ELR (cell line): ENCODE measurements at regions not wholly inside any gene's neighbourhood (a gene's known extent, or its start where the extent isn't known, plus 50 kb on each side); places are given as distances from the start of the nearest gene placed in this dataset.
"Not testable (repeated sequence)": the region's sequence is repeated elsewhere in the genome, so short reads cannot be mapped to it uniquely, and the experiment has no call there.

Source experiments
- DNase-seq: peaks from one replicate; pipeline ENCODE4 v3.0.0-alpha.2; 2015; ENCODE audit warnings: low read depth

GRCh38 chr2:88999365-88999764 lies 307.9 kb downstream of the RPIA start:
- DNase-seq = no peak

- no peak for DNase-seq
Observed at GRCh38 chr2:89000235-89000634, 308.8 kb downstream of the RPIA start.

GRCh38 chr2:89004238-89004637 lies 312.8 kb downstream of the RPIA start:
- DNase-seq = not testable (repeated sequence)

- not testable (repeated sequence) for DNase-seq
Observed at GRCh38 chr2:89020566-89020965, 329.1 kb downstream of the RPIA start.

GRCh38 chr2:89026296-89026695 lies 334.8 kb downstream of the RPIA start:
- not testable (repeated sequence) for DNase-seq

GRCh38 chr2:89027115-89027514 lies 335.6 kb downstream of the RPIA start:
- DNase-seq = not testable (repeated sequence)

GRCh38 chr2:89027536-89027935 lies 336.1 kb downstream of the RPIA start:
- DNase-seq = not testable (repeated sequence)

- not testable (repeated sequence) for DNase-seq
Observed at GRCh38 chr2:89029257-89029656, 337.8 kb downstream of the RPIA start.

- DNase-seq = peak; percentile 44
Observed at GRCh38 chr2:89048138-89049066, 356.9 kb downstream of the RPIA start.

- DNase-seq = not testable (repeated sequence)
Observed at GRCh38 chr2:89058616-89059015, 367.1 kb downstream of the RPIA start.

- not testable (repeated sequence) for DNase-seq
Observed at GRCh38 chr2:89061174-89061573, 369.7 kb downstream of the RPIA start.

GRCh38 chr2:89076771-89077170 lies 385.3 kb downstream of the RPIA start:
- not testable (repeated sequence) for DNase-seq

GRCh38 chr2:89092911-89093310 lies 401.4 kb downstream of the RPIA start:
- DNase-seq = peak; percentile 1

GRCh38 chr2:89095060-89095459 lies 403.6 kb downstream of the RPIA start:
- DNase-seq = not testable (repeated sequence)

GRCh38 chr2:89102587-89102986 lies 411.1 kb downstream of the RPIA start:
- DNase-seq = not testable (repeated sequence)

- DNase-seq = not testable (repeated sequence)
Observed at GRCh38 chr2:89106369-89107019, 415.0 kb downstream of the RPIA start.

GRCh38 chr2:89112434-89112833 lies 421.0 kb downstream of the RPIA start:
- DNase-seq = peak; percentile 0

- DNase-seq = not testable (repeated sequence)
Observed at GRCh38 chr2:89113286-89113685, 421.8 kb downstream of the RPIA start.

- DNase-seq = not testable (repeated sequence)
Observed at GRCh38 chr2:89129440-89129839, 438.0 kb downstream of the RPIA start.

GRCh38 chr2:89130665-89131308 lies 439.3 kb downstream of the RPIA start:
- not testable (repeated sequence) for DNase-seq

GRCh38 chr2:89142959-89143358 lies 451.5 kb downstream of the RPIA start:
- DNase-seq = not testable (repeated sequence)

- not testable (repeated sequence) for DNase-seq
Observed at GRCh38 chr2:89145342-89145741, 453.9 kb downstream of the RPIA start.
